AG09309 (cell line): ENCODE measurements at regions not wholly inside any gene's neighbourhood (a gene's known extent, or its start where the extent isn't known, plus 50 kb on each side); places are given as distances from the start of the nearest gene placed in this dataset.

ENCODE experiments used
- DNase-seq: peaks from one replicate; pipeline ENCODE4 v3.0.0-alpha.2; 2010; ENCODE audit warnings: low read depth
- H3K4me3 ChIP-seq: 2 replicates; pipeline ENCODE4 v1.5.1; 2011; ENCODE audit warnings: mild to moderate bottlenecking, low read depth, low read length, moderate library complexity; ENCODE audit not compliant: control insufficient read depth
- CTCF ChIP-seq: IDR thresholded peaks from 2 replicates; pipeline ENCODE4 v1.5.1; 2011; ENCODE audit warnings: mild to moderate bottlenecking, low read depth, low read length, inconsistent platforms; ENCODE audit not compliant: insufficient read depth, control insufficient read depth; ENCODE audit errors: missing control alignments

GRCh38 chr15:68518785-68519430 lies 59.9 kb upstream of the CORO2B start:
- no peak overlapping the region for H3K4me3 ChIP-seq
- TF ChIP-seq CTCF = no peak
- DNase-seq = no peak

GRCh38 chr15:68524753-68525584 lies 53.8 kb upstream of the CORO2B start:
- DNase-seq = peak; percentile 84
- no peak for TF ChIP-seq CTCF

GRCh38 chr15:68525815-68526214 lies 53.0 kb upstream of the CORO2B start:
- DNase-seq = no peak
- TF ChIP-seq CTCF = no peak
- H3K4me3 ChIP-seq = no peak overlapping the region

More at GRCh38 chr15:68524753-68525584, 53.8 kb upstream of the CORO2B start:
- no peak overlapping the region for H3K4me3 ChIP-seq

DNA sequence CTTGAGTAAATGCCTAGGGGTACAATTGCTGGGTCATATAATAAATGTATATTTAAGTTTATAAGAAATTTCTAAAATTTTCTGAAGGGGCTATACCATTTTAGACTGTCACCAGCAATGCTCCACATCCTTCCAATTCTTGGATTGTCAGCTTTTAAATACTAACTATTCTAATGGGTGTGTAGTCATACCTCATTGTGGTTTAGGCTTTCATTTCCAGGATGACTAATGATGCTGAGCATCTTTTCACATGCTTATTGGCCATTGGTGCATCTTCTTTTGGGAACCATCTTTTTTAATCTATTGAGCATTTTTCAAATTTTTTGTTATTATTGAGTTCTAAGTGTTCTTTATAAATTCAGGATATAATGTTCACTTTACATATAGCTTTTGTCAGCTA lies 52.5 kb upstream of the CORO2B start:
- no peak for TF ChIP-seq CTCF
- peak; percentile 53 for DNase-seq
- H3K4me3 ChIP-seq = no peak overlapping the region

- no peak for DNase-seq
- no peak for TF ChIP-seq CTCF
- H3K4me3 ChIP-seq = no peak overlapping the region
These were observed 52.0 kb upstream of the CORO2B start for GRCh38 chr15:68526784-68527183.

DNA sequence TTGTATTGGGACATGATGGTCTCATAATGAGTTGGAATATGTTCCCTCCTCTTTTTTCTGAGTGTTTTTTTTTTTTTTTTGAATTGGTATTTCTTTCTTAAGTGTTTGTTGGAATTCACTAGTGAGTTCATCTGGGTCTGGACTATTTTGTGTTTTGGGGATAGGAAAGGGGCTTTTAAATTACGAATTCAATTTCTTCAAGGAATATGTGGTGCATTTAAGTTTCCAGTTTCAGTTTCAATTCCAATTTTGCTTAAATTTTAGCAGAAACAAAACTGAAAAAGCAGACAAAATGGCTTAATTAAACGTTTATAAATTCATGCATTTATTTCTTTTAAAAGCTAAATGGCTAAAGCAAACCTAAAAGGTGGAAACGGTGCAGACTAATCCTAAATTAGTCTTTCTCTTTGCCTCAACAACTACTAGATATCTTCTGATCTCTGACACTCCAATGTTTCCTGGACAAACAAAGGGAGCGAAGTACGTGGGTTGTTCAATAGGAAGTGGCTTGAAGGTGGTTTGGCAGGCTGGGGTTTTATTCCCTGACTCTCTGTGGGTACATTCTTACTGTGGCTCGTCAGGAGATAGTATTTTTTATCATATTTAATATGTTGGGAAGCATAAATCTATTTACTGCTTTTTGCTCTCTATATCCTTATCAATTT lies 50.0 kb upstream of the CORO2B start:
- TF ChIP-seq CTCF = no peak
- DNase-seq = no peak
- H3K4me3 ChIP-seq = no peak overlapping the region
